ENCODE measurements at regions not wholly inside any gene's neighbourhood (a gene's known extent, or its start where the extent isn't known, plus 50 kb on each side); places are given as distances from the start of the nearest gene placed in this dataset.

DNA sequence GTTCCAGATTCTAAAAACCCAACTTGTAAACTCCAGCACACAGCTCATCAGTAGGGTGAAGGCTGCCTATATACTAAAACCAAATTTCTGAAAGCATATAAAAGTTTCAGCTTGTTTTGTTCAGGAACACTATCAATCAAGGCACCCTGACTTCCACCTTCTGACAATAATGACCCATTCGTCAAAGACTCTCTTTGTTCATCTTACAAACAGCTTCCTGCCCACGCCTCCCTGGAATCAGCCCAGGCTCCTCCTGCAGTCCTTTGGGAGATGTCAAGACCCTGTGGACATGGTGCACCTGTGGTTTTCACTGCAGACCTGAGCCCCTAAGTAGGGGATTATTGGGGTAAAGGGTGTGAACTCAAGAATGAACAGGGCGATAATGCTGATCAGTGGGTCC, 178.9 kb upstream of the CAMK1G start:
- peak; percentile 77 for DNase-seq (ENCODE audit: low spot score)

DNA sequence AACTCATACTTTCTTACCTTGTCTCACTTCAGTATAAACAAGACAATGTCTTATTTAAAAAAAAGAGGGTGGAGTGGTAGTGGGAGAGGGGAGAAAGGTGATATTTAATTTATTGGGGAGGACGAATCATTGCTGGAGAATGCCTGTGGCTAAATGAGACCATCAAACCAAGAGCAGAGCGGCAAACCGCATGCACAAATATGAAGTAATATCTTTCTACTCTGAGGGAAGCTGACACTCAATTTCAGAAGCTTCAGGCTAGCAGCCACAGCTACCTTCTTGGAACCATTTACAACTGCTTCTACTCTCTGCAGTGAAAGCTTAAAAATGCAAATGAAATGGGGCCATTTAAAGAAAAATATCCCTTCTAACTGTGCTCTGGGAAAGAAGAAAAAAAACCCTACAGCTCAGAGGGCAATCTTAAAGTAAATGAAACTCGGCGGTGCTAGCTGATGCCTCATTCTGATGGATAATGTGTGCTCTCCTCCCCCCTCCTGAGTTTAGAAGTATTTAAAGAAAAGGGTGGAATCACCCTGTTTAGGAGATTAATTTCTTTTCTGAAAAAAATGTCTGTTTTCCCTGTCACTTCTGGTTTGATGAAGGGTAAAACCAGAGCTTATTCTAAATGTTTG, 178.2 kb upstream of the CAMK1G start:
- no peak for DNase-seq (ENCODE audit: low spot score)

DNA sequence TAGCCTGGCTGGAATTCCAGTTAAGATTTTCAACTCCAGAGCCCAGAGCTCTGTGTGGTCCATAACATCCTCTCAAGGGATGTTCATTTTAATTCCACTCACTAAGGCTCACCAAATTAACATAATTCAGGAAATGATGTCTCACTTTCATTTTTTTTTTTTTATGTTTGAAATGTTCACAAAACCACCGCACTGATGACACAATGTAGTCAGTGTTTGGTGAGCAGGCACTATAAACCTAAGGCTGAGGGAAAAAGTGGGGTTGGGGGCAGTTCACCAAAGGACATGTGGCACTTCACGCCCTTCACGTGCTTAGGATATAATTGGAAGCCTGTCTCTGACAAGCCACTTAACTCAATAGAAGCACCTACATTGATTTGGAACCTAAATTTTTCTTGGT, 177.3 kb upstream of the CAMK1G start:
- no peak for DNase-seq (ENCODE audit: low spot score)

DNA sequence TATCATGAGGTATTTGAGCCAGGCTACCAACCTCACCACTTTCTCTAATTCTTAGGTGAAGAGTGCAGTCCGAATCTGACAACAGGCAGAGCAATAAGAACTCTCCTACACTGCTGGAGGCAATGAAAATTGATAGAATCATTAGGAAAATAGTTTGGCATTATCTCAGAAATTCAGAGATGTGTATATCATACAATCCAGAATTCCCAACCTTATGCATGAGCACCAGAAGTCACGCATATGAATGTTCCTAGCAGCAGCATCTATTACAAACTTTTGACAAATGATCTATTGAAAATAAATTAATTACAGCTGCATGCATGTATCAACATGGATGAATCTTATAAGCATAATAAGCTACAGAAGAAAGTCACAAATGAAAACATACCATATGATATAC, 176.9 kb upstream of the CAMK1G start:
- DNase-seq (ENCODE audit: low spot score), result no peak

DNA sequence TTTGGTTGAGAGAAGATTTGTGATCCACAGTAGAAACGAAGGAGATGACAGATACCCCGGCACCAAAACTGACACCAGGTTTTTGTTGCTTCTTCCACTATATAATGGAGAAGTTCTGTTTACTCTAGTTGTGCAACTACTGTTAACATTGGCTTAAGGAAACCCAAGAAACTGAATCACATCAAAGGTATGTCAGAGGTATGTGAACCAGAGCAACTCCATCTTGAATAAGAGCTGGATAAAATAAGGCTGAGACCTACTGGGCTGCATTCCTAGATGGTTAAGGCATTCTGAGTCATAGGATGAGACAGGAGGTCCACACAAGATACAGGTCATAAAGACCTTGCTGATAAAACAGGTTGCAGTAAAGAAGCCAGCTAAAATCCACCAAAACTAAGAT, 173.7 kb upstream of the CAMK1G start:
- no peak for DNase-seq (ENCODE audit: low spot score)

DNA sequence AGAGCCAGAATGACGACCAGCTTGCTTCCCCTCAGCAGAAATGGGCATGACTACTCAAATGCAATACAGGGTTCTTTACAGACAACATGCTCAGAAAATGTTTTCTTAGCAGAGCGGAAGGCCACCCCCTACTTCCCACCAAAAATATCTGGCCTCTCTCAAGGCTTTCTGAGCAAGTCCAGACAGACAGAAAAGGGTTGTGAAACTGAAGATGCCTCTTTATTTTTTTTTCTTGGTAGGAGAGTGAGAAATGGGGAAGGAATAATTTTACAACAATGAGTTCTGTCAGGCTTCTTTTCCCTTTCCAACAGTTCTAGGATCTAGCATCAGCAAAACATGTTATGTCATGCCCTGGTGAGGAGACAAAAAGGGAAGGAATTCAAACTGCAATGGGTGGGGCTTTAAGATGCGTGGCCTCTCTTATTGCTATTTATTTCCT, 172.0 kb upstream of the CAMK1G start:
- no peak for DNase-seq (ENCODE audit: low spot score)

DNA sequence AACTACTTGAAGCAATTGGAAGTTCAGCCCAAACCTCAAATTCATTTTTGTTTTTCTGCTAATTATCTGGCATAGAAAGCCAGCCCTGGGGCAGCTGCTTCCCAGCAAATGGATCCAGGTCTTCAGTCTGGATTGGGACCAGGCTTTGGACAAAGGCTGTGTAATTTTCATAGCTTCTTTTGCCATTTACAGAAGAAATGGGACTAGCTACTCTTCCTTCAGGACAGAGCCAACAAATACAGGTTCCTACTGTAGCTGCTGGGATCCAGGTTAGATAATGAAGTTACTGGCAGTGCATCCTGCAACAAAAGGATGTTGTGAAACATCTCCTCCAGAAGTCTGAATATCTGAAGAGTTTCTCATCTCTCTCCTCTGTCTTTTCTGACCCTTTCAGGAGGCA, 171.5 kb upstream of the CAMK1G start:
- DNase-seq (ENCODE audit: low spot score), result no peak

DNA sequence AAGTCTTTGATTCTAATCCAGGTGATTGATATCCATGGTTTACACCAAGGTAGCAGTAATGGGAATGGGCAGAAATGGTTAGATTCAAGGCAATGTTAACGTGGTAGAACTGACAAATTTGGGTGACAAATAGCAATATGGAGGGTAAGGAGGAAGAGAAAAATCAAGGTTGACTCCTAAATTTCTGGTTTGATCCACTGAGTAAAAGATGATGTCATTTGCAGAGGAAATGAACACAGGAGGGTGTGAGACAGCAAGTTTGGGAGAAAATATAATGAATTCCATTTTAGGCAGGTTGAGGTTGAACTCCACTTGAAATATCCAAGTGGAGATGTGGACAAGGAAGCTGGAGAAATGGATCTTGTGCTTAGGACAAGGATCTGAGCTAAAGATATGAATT, 170.9 kb upstream of the CAMK1G start:
- DNase-seq (ENCODE audit: low spot score), result no peak

DNA sequence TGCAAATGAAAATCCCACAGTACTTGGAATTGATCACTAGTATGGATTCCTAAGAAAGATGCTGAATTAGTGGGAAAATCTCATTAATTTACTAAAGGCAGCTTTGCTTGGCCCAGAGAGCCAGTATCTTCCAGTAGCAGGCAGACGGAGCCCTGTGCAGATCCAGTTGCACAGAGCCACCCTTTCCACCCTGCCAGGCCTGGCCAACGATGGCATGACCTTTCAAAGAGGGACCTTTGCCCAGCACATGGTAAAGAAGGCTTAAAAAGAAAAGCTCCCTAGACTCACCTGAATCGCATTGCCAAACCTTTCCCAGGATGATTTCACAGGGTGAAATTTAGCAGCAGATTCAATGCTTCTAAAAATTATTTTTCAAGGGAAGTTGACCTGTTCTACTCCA, 170.5 kb upstream of the CAMK1G start:
- no peak for DNase-seq (ENCODE audit: low spot score)

DNA sequence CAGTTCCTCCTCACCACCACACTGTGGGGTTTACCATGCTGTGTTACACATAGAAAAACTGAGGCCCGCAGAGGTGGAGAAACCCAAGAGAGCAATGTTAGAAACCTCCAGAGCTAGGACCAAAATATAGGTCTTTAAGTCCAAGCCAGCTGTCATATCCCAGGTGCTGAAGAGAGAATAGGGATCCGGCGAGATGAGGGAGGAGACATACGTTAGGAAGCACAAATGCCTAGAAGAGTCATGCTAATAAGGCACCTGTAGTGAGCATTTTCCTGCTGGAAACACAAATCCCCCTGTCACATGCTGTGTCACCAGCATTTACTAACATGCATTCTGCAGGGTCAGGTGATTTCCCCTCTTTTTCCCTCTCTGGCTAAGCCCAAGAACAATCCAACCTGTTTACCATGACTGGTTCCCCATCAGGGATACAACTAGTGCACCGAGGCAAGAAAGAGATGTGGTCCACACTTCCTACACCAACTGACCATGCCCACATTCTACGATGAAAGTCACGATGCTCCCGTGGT, 168.6 kb upstream of the CAMK1G start:
- no peak for DNase-seq (ENCODE audit: low spot score)

DNA sequence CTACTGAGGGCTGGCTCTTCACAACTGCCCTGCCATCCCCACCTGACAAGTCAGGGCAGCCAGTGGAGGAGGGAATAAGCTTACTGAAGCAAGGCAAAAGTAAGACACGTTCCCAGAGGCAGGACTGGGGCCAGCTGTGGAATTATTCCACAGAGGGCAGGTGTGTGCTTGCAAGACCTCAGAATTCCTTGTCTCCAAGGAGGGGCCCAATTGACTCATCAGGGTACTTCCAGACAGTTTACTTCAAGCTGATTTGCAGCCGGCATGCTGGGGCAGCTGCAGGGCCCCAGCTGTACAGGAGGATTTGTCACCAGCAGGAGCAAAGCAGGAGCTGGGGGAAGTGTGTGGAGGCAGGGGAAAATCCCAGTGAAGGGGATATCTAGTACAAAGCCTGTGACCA, 167.5 kb upstream of the CAMK1G start:
- DNase-seq (ENCODE audit: low spot score), result no peak

DNA sequence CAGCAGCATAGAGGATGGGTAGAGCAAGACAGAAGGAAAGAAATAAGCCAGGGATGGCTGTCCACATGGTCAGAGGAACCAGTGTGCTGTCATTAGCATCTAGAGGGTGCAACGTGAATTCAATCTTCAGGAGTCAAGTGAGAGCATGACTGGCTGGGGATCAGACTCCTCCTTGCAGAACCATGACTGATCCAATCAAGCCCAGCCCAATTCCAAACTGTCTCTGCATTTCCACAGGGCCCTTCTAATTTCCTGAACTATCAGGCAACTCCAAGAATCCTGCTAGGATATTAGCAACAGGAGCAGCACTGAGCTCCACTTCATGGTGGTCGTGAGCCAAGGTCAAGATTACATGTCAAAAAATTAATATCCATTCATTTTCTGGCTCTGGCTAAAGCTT, 166.8 kb upstream of the CAMK1G start:
- no peak for DNase-seq (ENCODE audit: low spot score)

DNA sequence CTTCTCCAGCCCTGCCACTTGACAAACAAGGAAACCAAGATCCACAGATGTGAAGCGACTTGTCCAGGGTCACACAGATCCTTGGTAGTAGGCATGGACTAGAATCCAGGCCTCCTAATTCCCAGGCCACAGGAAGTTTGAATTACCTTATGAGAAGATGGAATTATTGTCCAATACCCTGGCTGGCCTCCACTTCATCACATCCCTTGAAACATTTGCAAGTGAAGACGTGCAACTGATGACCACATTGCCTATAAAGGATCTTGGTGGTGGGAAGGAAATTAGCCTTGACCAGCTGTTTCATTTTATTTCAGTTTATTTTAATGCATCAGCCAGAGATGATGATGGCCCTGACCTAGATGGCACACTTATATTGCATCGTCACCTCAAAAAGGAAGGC, 165.8 kb upstream of the CAMK1G start:
- no peak for DNase-seq (ENCODE audit: low spot score)

DNA sequence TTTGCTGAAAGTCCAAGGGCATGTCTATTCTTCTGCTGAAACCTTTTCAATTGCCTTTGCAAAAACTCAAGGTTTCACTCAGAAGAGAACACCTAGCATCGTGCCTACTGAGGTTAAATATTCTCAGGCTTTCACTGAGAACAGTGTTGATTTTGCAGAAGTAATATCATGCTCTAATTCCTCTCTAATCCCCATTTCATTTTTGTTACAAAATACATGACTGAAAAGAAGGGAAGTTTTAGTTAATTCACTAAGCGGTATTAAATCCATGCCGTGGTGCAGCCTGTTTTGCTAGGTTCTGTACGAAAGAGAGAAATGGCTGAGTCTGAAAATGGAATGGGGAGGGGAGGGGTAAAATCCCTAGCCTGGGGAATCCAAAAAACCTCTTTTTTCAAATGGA, 163.2 kb upstream of the CAMK1G start:
- DNase-seq (ENCODE audit: low spot score), result no peak

DNA sequence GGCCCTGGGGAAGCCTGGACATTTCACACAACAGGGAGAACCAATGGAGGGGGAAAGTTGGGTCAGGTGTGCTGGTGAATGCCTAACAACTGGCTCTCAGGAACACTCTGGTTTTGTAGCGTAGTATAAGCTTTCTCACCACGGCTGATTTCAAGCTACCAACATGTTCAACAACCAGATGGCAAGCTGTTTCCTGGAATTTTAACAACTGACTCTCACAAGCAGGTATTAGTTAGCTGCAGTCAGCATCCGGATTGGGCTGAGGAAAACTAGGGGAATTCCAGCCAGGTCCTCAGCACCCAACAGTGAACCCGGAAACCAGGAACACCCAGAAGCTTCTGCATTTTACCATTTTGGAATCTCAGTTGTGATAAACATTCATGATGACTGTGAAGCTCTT, 162.3 kb upstream of the CAMK1G start:
- DNase-seq (ENCODE audit: low spot score), result no peak

DNA sequence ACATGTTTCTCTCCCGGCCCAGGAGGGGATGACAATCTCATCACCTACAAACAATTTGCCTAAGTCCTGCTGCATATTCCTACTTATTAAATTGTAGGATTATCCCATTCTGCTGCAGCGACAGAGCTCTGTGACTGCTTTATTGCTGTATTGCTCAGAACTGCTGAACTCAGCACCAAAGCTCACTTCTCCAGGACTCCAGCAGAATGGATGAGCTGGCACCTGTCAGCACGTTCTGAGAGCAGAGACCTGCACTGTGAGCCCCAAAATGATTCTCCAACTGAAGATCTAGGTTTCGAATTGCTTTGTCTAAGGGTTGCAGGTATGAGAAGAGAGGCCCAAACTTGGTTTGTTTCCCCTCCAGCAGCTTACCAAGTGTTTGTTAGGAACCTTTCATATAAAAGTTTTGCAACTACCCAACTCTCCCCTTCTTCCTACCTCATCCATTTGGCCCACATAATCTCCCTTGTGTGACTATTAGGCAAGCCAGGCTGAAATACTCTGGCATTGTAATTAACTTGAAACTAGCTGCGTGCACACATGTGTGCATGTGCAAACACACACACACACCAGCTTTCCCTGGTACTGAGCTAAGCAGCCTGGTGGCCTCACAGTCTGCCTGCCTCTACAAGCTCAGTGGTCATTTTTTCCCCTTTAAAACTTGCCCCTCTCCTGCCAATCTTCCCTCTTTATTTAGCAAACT, 161.4 kb upstream of the CAMK1G start:
- no peak for DNase-seq (ENCODE audit: low spot score)

DNA sequence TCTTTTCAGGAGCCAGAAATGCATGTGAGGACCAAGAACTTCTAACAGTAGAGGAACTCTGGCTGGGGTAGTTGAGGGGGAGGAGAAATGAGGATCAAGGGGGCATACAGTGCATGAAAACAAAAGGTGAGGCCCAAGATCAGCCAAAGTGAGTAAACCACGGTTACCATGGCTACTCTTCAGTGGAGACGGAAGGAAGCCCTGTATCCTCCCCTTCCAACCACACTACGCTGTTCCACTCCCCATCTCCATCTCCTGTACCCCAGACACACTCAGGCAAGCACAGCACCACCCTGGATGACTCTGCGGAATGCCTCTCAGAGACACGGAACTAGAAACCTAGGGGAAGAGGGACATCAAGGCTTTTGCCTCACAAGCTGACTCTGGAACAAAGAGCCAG, 157.6 kb upstream of the CAMK1G start:
- DNase-seq (ENCODE audit: low spot score), result no peak

DNA sequence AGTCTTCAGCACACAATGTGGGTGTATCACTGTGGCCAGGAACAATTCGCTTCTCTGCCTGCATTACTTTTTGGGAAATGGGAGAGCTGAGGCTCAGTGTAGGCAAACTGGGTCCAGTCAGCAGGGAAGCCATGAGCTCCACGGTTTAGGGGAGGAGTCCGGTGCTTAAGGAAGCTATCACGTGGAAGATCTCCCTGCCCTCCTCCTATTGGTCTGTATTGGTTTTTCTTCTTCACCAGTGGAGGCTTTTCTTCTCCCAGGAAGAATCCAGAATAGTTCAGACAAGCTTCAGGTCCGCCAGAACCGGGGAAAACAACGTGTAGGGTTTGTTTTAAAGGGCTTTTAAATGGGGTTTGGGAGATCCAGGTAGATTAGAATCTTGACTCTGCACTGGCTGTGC, 156.2 kb upstream of the CAMK1G start:
- DNase-seq (ENCODE audit: low spot score), result no peak

DNA sequence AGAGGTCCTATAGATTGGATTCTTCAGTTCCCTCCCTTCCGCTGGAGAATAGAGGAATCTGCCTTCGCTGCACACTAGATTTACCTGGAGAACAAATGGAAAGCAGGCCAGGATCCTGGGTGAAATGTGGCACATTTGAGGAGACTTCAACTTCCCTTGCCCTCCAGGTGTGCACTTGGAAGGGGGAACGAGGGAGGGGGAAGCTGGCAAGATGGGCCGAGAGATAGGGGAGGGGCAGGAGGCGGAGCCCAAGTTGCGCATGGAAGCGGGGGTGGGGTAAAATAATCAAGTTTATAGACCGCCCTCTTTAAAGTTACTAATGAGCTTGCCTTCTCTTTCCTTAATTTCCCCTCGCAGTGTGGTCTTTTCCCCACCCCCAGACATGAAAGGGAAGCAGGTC, 155.7 kb upstream of the CAMK1G start:
- no peak for DNase-seq (ENCODE audit: low spot score)

DNA sequence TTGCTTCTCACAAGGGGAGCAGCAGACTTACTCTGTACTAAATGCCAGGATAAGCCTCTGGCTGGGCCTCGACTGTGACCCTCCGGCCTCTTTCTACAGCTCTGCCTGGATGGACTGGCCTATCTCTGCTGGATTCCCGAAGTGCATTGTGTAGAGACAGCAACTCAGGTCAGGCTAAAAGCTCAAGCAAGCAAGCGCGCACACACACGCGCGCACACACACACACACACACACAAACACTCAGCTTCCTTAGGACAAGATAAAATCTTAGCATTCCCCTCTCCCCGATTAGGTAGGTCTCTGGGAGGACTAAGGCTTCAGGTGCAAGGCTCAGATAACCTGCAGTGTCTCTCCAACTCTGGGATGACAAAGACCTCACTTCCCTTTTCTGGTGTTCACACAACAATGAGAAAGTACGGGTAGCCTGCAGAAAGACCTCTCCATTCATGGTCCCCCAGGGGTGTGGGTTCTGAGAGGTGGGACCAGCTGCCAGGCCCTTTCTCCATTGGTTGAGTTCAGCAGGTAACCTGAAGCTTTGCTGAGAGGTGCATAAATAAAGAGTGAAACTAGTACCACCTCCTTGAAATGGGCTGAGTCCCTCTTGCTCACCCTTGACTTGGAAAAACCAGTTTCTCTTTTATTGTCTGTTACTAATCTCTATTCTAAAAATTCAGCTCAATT, 155.1 kb upstream of the CAMK1G start:
- DNase-seq (ENCODE audit: low spot score), result no peak

DNA sequence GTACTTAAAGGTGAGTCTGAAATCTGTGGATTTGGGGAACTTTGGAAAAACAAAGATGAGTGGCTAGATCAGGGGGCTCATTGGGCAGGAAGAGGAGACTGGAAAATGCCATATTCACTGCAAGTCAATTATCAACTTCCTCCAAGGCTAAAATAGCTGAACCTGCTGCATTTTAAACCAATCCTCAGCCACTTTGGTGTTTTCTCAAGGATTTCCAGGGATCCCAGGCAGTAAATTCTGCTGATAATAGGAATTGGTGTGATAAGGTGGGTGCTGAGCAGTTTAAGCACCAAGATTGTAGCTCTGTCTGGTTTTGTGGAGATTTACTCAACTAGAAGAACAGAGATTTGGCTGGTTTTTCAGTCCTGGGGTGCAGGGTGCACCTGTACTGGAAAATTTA, 153.9 kb upstream of the CAMK1G start:
- DNase-seq (ENCODE audit: low spot score), result no peak

DNA sequence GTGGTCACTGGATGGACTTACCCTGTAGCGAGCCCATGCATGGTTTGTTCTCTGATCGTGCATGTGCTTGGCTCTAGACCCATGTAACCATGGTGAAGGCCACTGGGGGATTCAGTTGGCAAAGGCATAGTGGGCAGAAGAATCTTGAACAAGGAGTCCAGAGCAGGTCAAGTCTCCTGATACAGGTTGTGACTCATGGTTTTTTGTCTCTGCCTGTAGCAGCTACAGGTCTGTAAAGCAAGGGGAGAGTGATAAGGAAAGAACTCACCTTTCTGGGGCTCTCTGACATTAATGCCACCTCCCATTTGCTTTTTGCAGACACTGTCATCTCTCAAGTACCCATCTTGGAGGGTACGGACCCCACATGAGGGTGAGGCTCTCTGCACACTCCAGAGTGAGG, 153.4 kb upstream of the CAMK1G start:
- no peak for DNase-seq (ENCODE audit: low spot score)

DNA sequence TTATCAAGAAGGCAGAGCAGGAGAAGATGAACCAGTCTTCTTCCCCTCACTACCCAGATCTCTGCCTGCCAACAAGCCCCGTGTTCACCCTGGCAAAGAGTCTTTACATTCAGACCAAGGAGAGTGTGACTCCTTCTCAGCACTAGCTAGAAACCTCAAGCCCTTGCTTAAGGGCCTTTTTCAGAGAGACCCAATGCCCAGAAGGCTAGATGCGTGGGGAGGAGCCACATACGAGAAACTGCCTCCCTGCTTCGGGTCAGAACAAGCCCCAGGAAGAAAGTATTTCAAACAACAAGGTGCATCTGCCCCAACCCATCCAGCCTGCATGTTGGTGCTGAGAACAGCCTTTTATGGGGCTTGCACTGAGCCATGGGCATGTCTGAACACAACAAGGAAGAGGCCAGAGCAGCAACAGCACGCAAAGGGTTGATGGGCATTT, 152.7 kb upstream of the CAMK1G start:
- DNase-seq (ENCODE audit: low spot score), result no peak

Measured in COLO829 (cell line).